Epithelial cell of proximal tubule (primary cell): ENCODE measurements at regions not wholly inside any gene's neighbourhood (a gene's known extent, or its start where the extent isn't known, plus 50 kb on each side); places are given as distances from the start of the nearest gene placed in this dataset.

Experiments
- DNase-seq: peaks from one replicate; pipeline ENCODE4 v3.0.0-alpha.2; 2011; ENCODE audit warnings: low read depth
- H3K4me3 ChIP-seq: 2 replicates; pipeline ENCODE4 v1.5.1; 2011; ENCODE audit warnings: low read depth, mild to moderate bottlenecking, low read length
- CTCF ChIP-seq: conservative IDR thresholded peaks from 2 replicates; pipeline ENCODE4 v1.5.1; 2012; ENCODE audit warnings: low read depth, mild to moderate bottlenecking, low read length

DNA sequence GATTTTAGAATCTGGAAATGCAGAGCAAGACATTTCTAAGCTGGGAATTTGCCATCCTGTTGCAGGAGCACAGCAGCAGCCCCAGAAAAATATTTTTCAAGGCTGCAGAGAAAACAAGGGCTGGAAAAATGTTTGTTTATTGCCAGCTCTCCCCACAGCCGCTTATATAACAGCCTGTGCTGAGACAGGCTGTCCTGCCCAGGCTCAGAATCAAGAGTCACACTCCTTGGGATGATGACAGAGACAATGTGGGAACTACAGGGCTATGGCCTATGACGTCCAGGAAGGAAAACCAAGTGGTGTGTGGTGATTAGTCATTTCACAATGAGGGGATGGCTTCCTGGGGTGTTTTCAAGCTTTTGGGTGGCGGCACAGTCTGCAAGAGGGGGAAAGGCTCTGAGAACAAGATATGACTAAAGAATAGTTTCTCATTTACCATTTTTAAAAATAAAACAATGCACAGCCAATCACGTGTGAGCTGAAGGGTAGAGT lies 136.3 kb upstream of the SERP2 start:
- no peak for TF ChIP-seq CTCF
- no peak overlapping the region for H3K4me3 ChIP-seq
- peak; percentile 72 for DNase-seq

DNA sequence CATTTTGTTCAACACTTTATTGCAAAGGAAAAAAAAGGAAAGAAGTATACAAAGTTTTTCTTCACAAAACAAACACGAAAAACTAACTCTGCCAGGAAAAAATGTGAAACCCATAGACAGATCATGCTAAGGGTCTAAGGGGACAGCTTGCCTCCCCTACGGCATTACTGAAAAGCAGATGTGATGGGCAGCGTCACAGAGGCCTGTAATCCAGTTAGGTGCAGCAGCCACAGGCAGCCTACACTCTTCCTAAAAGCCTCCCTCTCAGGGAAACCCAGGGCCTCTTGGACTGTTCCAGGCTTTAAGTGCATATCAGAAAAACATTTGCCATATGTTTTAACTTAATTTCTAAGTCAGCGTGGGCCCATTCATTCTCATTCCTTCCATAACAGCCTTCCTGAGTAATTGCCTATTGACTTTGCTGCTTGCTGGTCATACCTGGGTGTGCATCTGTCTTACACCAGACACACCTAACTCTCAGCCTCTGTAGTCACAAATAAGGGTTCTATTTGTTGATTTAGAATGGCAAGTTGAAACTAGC lies 135.7 kb upstream of the SERP2 start:
- DNase-seq, result no peak
- TF ChIP-seq CTCF, result no peak
- no peak overlapping the region for H3K4me3 ChIP-seq

- no peak for TF ChIP-seq CTCF
- DNase-seq, result no peak
- H3K4me3 ChIP-seq, result no peak overlapping the region
Measured at GRCh38 chr13:44240611-44241145, 132.9 kb upstream of the SERP2 start.

DNA sequence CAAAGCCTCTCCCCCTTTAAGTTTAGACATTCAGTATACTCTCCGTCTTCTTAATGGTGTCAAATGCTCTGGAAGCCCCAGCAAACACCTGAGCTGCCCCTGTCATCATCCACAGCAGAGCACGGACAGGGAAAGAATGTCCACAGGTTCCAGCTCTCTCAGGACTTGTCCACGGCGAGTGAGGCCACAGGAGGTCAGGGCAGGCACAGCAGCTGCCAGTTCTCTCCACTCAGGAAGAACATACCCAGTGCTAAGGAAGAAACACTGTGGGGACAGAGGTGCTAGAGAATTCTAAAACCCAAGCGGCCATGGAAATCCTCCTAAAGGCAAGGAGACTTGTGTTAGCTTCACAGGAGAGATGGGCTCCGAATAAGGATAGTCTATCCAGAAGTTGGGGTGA lies 132.0 kb upstream of the SERP2 start:
- DNase-seq, result no peak
- no peak for TF ChIP-seq CTCF
- no peak overlapping the region for H3K4me3 ChIP-seq

GRCh38 chr13:44242766-44243165 lies 130.9 kb upstream of the SERP2 start:
- no peak overlapping the region for H3K4me3 ChIP-seq
- TF ChIP-seq CTCF, result no peak
- no peak for DNase-seq

- H3K4me3 ChIP-seq, result no peak overlapping the region
- DNase-seq, result no peak
- TF ChIP-seq CTCF, result peak; percentile 48
Measured at GRCh38 chr13:44243198-44243857, 130.3 kb upstream of the SERP2 start.

DNA sequence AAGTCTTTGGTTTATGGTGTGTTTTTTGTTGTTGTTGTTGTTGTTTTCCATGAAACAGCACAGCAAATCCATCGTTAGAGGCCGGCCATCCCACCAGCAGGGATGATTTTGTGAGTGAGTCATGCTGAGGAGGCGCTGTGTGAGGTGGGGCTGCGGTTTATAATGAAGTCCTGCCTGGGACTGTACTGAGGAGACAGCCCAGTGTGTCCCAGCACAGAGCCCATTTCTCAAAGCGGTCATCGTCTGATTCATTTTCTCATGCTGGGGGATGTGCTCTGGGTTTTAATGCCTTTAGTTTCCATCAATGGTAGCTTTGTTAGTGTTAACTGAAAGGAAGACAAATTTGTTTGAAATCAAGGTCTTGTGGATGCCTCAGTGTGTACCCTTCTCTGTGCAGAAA lies 129.3 kb upstream of the SERP2 start:
- no peak overlapping the region for H3K4me3 ChIP-seq
- DNase-seq, result no peak
- no peak for TF ChIP-seq CTCF
